ENCODE measurements at regions not wholly inside any gene's neighbourhood (a gene's known extent, or its start where the extent isn't known, plus 50 kb on each side); places are given as distances from the start of the nearest gene placed in this dataset.

DNA sequence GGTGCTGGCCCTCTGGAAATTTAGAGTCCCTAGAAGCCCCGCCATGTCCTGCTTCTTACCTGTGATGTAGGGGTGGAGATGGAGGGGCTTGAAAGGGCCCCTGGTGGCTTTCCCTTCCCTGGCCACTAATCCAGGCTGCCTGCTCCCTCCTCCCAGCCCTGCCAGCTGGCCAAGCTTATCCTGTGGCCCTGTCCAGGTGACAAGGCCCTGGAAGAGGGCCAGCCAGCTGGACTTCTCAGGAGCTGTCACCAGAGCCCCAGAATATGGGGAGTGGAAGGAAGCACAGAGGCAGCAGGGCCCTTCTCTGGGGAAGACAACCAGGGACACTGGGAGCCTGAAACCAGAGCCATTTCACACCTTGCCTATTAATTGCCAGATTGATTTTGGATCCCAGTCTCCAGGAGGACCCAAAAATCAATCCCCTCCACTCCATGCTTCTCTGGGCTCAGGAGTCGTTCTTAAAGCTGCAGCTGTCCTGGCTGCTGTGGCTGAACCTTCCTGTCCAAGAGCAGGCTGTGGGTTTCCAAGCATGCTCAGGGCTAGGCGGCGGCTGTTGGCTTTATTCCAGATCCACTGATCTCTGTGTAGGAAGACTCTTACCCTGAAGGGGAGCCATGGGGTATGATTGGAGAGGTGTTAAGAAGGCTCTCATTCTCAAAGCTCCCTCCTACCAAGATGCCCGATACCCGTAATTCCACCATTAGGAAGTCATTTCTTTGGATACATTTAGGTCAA, 52.6 kb upstream of the PCBD1 start (continued):
- TF ChIP-seq RAD21 (IDR thresholded peaks at IDR 0.05; ENCODE audit: low read length) (no peak), YY1 (IDR thresholded peaks at IDR 0.05; ENCODE audit: low read depth) (no peak), TEAD4 (IDR thresholded peaks at IDR 0.05; ENCODE audit: borderline replicate concordance, insufficient read depth) (no peak), ZBTB33 (IDR thresholded peaks at IDR 0.05; ENCODE audit: borderline replicate concordance, low read depth) (no peak), JUND (IDR thresholded peaks at IDR 0.05) (no peak), CHD2 (IDR thresholded peaks at IDR 0.05; ENCODE audit: low read length, partially characterized antibody) (no peak), NRF1 (IDR thresholded peaks at IDR 0.05; ENCODE audit: low read depth, low read length) (no peak), PBX3 (IDR thresholded peaks at IDR 0.05) (no peak)

DNA sequence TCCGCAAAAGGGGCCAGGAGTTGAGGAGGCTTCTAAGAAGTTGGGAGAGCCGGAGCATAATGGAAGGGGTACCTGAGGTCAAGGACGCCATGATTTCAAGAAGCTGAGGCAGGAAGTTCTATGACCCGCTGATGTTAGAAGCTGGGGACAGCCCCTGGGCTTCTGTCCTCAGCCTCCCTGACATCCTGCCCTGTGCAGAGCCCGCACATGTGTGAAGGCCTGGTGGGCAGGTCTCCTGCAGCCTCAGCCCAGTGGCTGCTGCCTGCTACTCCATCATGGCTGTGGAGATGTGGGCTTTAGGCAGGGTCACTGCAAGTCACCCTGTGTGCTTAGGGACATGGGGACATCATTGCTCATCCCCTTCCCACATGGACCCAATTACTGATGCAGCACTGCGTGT, 53.8 kb upstream of the PCBD1 start:
- Histone ChIP-seq H3K4me3 (ENCODE audit: low read depth in 2 of 2, low read length in 1 of 2) (no peak overlapping the region), H3K9me2 (no peaks in the 10 kb centered on the region), H3K36me3 (replicated peaks in 1 of 2; ENCODE audit: control insufficient read depth in 1 of 2, insufficient read depth in 2 of 2, low read length in 1 of 2) (no peaks in the 10 kb centered on the region), H3K4me1 (ENCODE audit: control insufficient read depth in 1 of 2, insufficient read depth in 2 of 2, low read depth in 1 of 2, low read length in 1 of 2) (peaks cover 0 to 15% of the 10 kb centered on the region in 2 experiments; a peak in 1 of 4 replicates), H3K9me3 (no peaks in the 10 kb centered on the region), H4K20me1 (ENCODE audit: insufficient read depth) (no peaks in the 10 kb centered on the region), H3K4me2 (no peak overlapping the region), H3K9ac (no peak overlapping the region), H3K27me3 (ENCODE audit: insufficient read depth) (0 out of 2 replicates have a peak, but pooled peaks cover 6% of the 10 kb centered on the region), H3K27ac (ENCODE audit: low read depth in 2 of 2, low read length in 1 of 2) (no peak overlapping the region), H2AFZ (ENCODE audit: low read depth) (no peak overlapping the region), H3F3A (replicated peaks; ENCODE audit: insufficient read depth) (no peaks in the 10 kb centered on the region), H3K79me2 (ENCODE audit: insufficient read depth) (no peaks in the 10 kb centered on the region)
- 78% methylated on average over 3 of the region's 6 CpGs for WGBS (ENCODE audit: low lambda C conversion rate)
- DNase-seq, result peak; percentile 31
- ChIA-PET CTCF (no interaction called here), POLR2A (no interaction called here)
- TF ChIP-seq ELF1 (IDR thresholded peaks at IDR 0.05), result no peak
- TF ChIP-seq, protein P1, sequence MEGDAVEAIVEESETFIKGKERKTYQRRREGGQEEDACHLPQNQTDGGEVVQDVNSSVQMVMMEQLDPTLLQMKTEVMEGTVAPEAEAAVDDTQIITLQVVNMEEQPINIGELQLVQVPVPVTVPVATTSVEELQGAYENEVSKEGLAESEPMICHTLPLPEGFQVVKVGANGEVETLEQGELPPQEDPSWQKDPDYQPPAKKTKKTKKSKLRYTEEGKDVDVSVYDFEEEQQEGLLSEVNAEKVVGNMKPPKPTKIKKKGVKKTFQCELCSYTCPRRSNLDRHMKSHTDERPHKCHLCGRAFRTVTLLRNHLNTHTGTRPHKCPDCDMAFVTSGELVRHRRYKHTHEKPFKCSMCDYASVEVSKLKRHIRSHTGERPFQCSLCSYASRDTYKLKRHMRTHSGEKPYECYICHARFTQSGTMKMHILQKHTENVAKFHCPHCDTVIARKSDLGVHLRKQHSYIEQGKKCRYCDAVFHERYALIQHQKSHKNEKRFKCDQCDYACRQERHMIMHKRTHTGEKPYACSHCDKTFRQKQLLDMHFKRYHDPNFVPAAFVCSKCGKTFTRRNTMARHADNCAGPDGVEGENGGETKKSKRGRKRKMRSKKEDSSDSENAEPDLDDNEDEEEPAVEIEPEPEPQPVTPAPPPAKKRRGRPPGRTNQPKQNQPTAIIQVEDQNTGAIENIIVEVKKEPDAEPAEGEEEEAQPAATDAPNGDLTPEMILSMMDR (IDR thresholded peaks at IDR 0.05), result no peak
- TF ChIP-seq MXI1 (IDR thresholded peaks at IDR 0.05; ENCODE audit: low read depth, low read length), result no peak
- TF ChIP-seq GABPA (IDR thresholded peaks at IDR 0.05; ENCODE audit: low read depth), result no peak
- TF ChIP-seq, protein P2, sequence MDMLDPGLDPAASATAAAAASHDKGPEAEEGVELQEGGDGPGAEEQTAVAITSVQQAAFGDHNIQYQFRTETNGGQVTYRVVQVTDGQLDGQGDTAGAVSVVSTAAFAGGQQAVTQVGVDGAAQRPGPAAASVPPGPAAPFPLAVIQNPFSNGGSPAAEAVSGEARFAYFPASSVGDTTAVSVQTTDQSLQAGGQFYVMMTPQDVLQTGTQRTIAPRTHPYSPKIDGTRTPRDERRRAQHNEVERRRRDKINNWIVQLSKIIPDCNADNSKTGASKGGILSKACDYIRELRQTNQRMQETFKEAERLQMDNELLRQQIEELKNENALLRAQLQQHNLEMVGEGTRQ (IDR thresholded peaks at IDR 0.05; ENCODE audit: borderline replicate concordance, low read depth, low read length), result no peak
- no peak for TF ChIP-seq NRF1 (IDR thresholded peaks at IDR 0.05; ENCODE audit: low read depth, low read length)
- no peak for TF ChIP-seq JUND (IDR thresholded peaks at IDR 0.05)
- TF ChIP-seq FOXJ3 (CRISPR knock-in tag; IDR thresholded peaks at IDR 0.05), result no peak
- TF ChIP-seq TAF1 (IDR thresholded peaks at IDR 0.05; ENCODE audit: borderline replicate concordance, low read depth, low read length), result no peak
- no peak for TF ChIP-seq ZBTB33 (IDR thresholded peaks at IDR 0.05; ENCODE audit: borderline replicate concordance, low read depth)
- no peak for TF ChIP-seq EZH2phosphoT487 (IDR thresholded peaks at IDR 0.05; ENCODE audit: borderline replicate concordance, low read depth)
- TF ChIP-seq USF1 (IDR thresholded peaks at IDR 0.05; ENCODE audit: borderline replicate concordance, low read depth), result no peak
- TF ChIP-seq POLR2AphosphoS5 (IDR thresholded peaks at IDR 0.05; ENCODE audit: low read depth, low read length), result no peak
- TF ChIP-seq SIN3A (IDR thresholded peaks at IDR 0.05; ENCODE audit: borderline replicate concordance, low read depth, low read length), result no peak
- TF ChIP-seq RXRA (IDR thresholded peaks at IDR 0.05; ENCODE audit: borderline replicate concordance, low read depth), result no peak
- no peak for TF ChIP-seq FOSL2 (IDR thresholded peaks at IDR 0.05; ENCODE audit: borderline replicate concordance, low read depth)
